Left lobe of liver (tissue), 2 donors: ENCODE measurements at regions not wholly inside any gene's neighbourhood (a gene's known extent, or its start where the extent isn't known, plus 50 kb on each side); places are given as distances from the start of the nearest gene placed in this dataset.

Experiments used
- ATAC-seq: fragments of 200-7000 bp; cut with Tn5 transposase; one replicate; pipeline ENCODE4 v1.9.1; 2020; ENCODE audit warnings: mild to moderate bottlenecking, moderate library complexity
- DNase-seq: peaks from one replicate; pipeline ENCODE4 v3.0.0-alpha.2; 2020; ENCODE audit warnings: low spot score
- donor health status: DM: no; HTN: no; CAD: no; lungs with moderate emphysema.
- donor health status: DM: no; HTN: yes; CAD: no.

- DNase-seq (no peak), ATAC-seq (no peak)
These were observed 299.5 kb upstream of the KCNMB2 start for GRCh38 chr3:178236555-178237277.

GRCh38 chr3:178238179-178238578, 298.1 kb upstream of the KCNMB2 start:
- DNase-seq = no peak
- ATAC-seq = no peak

GRCh38 chr3:178244733-178245709, 291.2 kb upstream of the KCNMB2 start:
- ATAC-seq = no peak
- no peak for DNase-seq

- ATAC-seq (no peak), DNase-seq (no peak)
These were observed 290.2 kb upstream of the KCNMB2 start for GRCh38 chr3:178246004-178246403.

- no peak for DNase-seq
- no peak for ATAC-seq
These were observed 280.9 kb upstream of the KCNMB2 start for GRCh38 chr3:178255315-178255714.

GRCh38 chr3:178257491-178257890, 278.7 kb upstream of the KCNMB2 start:
- ATAC-seq (no peak), DNase-seq (no peak)

GRCh38 chr3:178258121-178258520, 278.1 kb upstream of the KCNMB2 start:
- ATAC-seq = no peak
- DNase-seq = no peak

GRCh38 chr3:178259703-178260102, 276.5 kb upstream of the KCNMB2 start:
- ATAC-seq (no peak), DNase-seq (no peak)

- DNase-seq = no peak
- ATAC-seq = peak; percentile 19
These were observed 275.2 kb upstream of the KCNMB2 start for GRCh38 chr3:178260887-178261565.

GRCh38 chr3:178263236-178263916, 272.9 kb upstream of the KCNMB2 start:
- ATAC-seq (no peak), DNase-seq (no peak)

- no peak for ATAC-seq
- DNase-seq = no peak
These were observed 268.9 kb upstream of the KCNMB2 start for GRCh38 chr3:178267158-178267844.

GRCh38 chr3:178270838-178271237, 265.4 kb upstream of the KCNMB2 start:
- ATAC-seq (no peak), DNase-seq (no peak)

GRCh38 chr3:178271740-178272387, 264.4 kb upstream of the KCNMB2 start:
- ATAC-seq (no peak), DNase-seq (no peak)

- ATAC-seq (no peak), DNase-seq (no peak)
These were observed 263.4 kb upstream of the KCNMB2 start for GRCh38 chr3:178272841-178273240.

- no peak for DNase-seq
- ATAC-seq = no peak
These were observed 261.5 kb upstream of the KCNMB2 start for GRCh38 chr3:178274711-178275110.

- ATAC-seq (no peak), DNase-seq (no peak)
These were observed 260.9 kb upstream of the KCNMB2 start for GRCh38 chr3:178275311-178275710.

- DNase-seq (no peak), ATAC-seq (no peak)
These were observed 260.4 kb upstream of the KCNMB2 start for GRCh38 chr3:178275793-178276192.

- no peak for DNase-seq
- ATAC-seq = no peak
These were observed 258.6 kb upstream of the KCNMB2 start for GRCh38 chr3:178277605-178278004.

GRCh38 chr3:178283561-178283960, 252.7 kb upstream of the KCNMB2 start:
- ATAC-seq (no peak), DNase-seq (no peak)

- DNase-seq = no peak
- no peak for ATAC-seq
These were observed 252.1 kb upstream of the KCNMB2 start for GRCh38 chr3:178284181-178284580.
